ENCODE measurements at regions not wholly inside any gene's neighbourhood (a gene's known extent, or its start where the extent isn't known, plus 50 kb on each side); places are given as distances from the start of the nearest gene placed in this dataset.

GRCh38 chr18:27803957-27804356 is 373.0 kb downstream of the CDH2 start:
- no peak overlapping the region for H3K4me2 ChIP-seq (ENCODE audit: insufficient read depth, low read length, poor library complexity, severe bottlenecking)
- no peak for DNase-seq (ENCODE audit: low spot score)
- no CpG with 5 or more reads among the region's 2 CpGs for WGBS, 2 donors (ENCODE audit: extremely low coverage in 2 of 2, insufficient read length in 2 of 2, insufficient replicate concordance in 1 of 2)

DNA sequence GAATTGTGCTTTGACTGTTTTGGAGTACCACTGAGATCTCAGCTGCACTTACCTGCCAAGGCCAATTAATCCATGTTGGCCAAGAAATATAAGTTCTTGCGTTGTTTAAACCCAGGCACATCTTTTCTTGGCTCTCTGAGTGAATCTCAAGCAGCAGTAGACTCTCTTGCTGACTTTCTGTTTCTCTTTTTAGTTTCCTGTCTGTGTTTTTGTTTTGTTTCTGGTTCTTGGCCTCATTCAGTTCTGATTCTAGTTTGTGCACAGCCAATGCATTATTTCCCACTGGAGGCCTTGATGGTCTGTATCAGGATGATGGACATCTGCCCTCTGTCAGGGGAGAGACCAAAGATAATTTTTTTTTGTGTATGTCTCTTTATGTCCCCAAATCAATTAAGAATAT is 379.4 kb downstream of the CDH2 start:
- Histone ChIP-seq H3K4ac (ENCODE audit: low read length) (no peak overlapping the region), H2AK5ac (ENCODE audit: low read depth, low read length) (no peak overlapping the region), H3K9ac (ENCODE audit: low read depth, low read length, poor library complexity) (no peak overlapping the region), H3K4me1 (ENCODE audit: control insufficient read depth in 2 of 2, insufficient read depth in 1 of 2, low read depth in 1 of 2, low read length in 2 of 2) (peaks cover 2 to 4% of the 10 kb centered on the region in 2 donors), H2BK5ac (ENCODE audit: low read length) (no peak overlapping the region), H3K18ac (ENCODE audit: low read length) (no peak overlapping the region), H4K8ac (ENCODE audit: low read depth, low read length) (no peak overlapping the region), H4K91ac (ENCODE audit: low read depth, low read length, poor library complexity) (no peak overlapping the region), H3K9me3 (replicated peaks in 1 of 2; ENCODE audit: control insufficient read depth in 2 of 2, insufficient read depth in 1 of 2, low read depth in 1 of 2, low read length in 2 of 2) (no peaks in the 10 kb centered on the region), H3K27me3 (ENCODE audit: control insufficient read depth in 3 of 3, insufficient read depth in 3 of 3, low read depth in 1 of 3, low read length in 3 of 3) (no peaks in the 10 kb centered on the region), H3K36me3 (replicated peaks in 1 of 2; ENCODE audit: control insufficient read depth in 2 of 2, insufficient read depth in 2 of 2, low read length in 2 of 2) (no peaks in the 10 kb centered on the region), H3K79me1 (ENCODE audit: low read depth, low read length) (no peaks in the 10 kb centered on the region), H3K23ac (ENCODE audit: low read depth, low read length, poor library complexity) (no peak overlapping the region), H2BK12ac (ENCODE audit: low read length) (no peak overlapping the region), H3K27ac (replicated peaks; ENCODE audit: low read length) (no peak overlapping the region), H2BK15ac (ENCODE audit: low read length) (no peak overlapping the region), H3K4me3 (ENCODE audit: low read length in 2 of 2) (no peak overlapping the region), H2AFZ (ENCODE audit: low read length) (no peak overlapping the region), H2BK120ac (ENCODE audit: low read depth, low read length) (no peak overlapping the region), H3K14ac (ENCODE audit: low read length) (no peak overlapping the region), H3K4me2 (ENCODE audit: insufficient read depth, low read length, poor library complexity, severe bottlenecking) (no peak overlapping the region)
- WGBS, 2 donors (ENCODE audit: extremely low coverage in 2 of 2, insufficient read length in 2 of 2, insufficient replicate concordance in 1 of 2): no CpG with 5 or more reads among the region's 1 CpG
- DNase-seq (ENCODE audit: low spot score): no peak

More at GRCh38 chr18:27803957-27804356, 373.0 kb downstream of the CDH2 start:
- no peak overlapping the region for H3K14ac ChIP-seq (ENCODE audit: low read length)
- no peaks in the 10 kb centered on the region for H3K36me3 ChIP-seq (replicated peaks in 1 of 2; ENCODE audit: control insufficient read depth in 2 of 2, insufficient read depth in 2 of 2, low read length in 2 of 2)
- H3K4me3 ChIP-seq (ENCODE audit: low read length in 2 of 2): no peak overlapping the region
- H4K8ac ChIP-seq (ENCODE audit: low read depth, low read length): no peak overlapping the region
- H2BK120ac ChIP-seq (ENCODE audit: low read depth, low read length): no peak overlapping the region
- no peak overlapping the region for H2BK15ac ChIP-seq (ENCODE audit: low read length)
- no peak overlapping the region for H2BK12ac ChIP-seq (ENCODE audit: low read length)
- no peak overlapping the region for H3K4ac ChIP-seq (ENCODE audit: low read length)
- no peak overlapping the region for H2AK5ac ChIP-seq (ENCODE audit: low read depth, low read length)
- H3K9me3 ChIP-seq (replicated peaks in 1 of 2; ENCODE audit: control insufficient read depth in 2 of 2, insufficient read depth in 1 of 2, low read depth in 1 of 2, low read length in 2 of 2): no peaks in the 10 kb centered on the region
- H3K27ac ChIP-seq (replicated peaks; ENCODE audit: low read length): no peak overlapping the region
- no peaks in the 10 kb centered on the region for H3K27me3 ChIP-seq (ENCODE audit: control insufficient read depth in 3 of 3, insufficient read depth in 3 of 3, low read depth in 1 of 3, low read length in 3 of 3)
- H4K91ac ChIP-seq (ENCODE audit: low read depth, low read length, poor library complexity): no peak overlapping the region
- H3K79me1 ChIP-seq (ENCODE audit: low read depth, low read length): no peaks in the 10 kb centered on the region
- no peaks in the 10 kb centered on the region for H3K4me1 ChIP-seq (ENCODE audit: control insufficient read depth in 2 of 2, insufficient read depth in 1 of 2, low read depth in 1 of 2, low read length in 2 of 2)
- H3K23ac ChIP-seq (ENCODE audit: low read depth, low read length, poor library complexity): no peak overlapping the region
- no peak overlapping the region for H2AFZ ChIP-seq (ENCODE audit: low read length)
- no peak overlapping the region for H2BK5ac ChIP-seq (ENCODE audit: low read length)
- no peak overlapping the region for H3K18ac ChIP-seq (ENCODE audit: low read length)
- no peak overlapping the region for H3K9ac ChIP-seq (ENCODE audit: low read depth, low read length, poor library complexity)

GRCh38 chr18:27794181-27794926 is 382.6 kb downstream of the CDH2 start:
- Histone ChIP-seq H3K27ac (replicated peaks; ENCODE audit: low read length) (no peak overlapping the region), H3K4me1 (ENCODE audit: control insufficient read depth in 2 of 2, insufficient read depth in 1 of 2, low read depth in 1 of 2, low read length in 2 of 2) (peaks cover 2 to 4% of the 10 kb centered on the region in 2 donors), H2BK120ac (ENCODE audit: low read depth, low read length) (no peak overlapping the region), H2BK5ac (ENCODE audit: low read length) (no peak overlapping the region), H2AFZ (ENCODE audit: low read length) (no peak overlapping the region), H2BK12ac (ENCODE audit: low read length) (no peak overlapping the region), H3K14ac (ENCODE audit: low read length) (no peak overlapping the region), H3K79me1 (ENCODE audit: low read depth, low read length) (no peaks in the 10 kb centered on the region), H3K4ac (ENCODE audit: low read length) (no peak overlapping the region), H3K27me3 (ENCODE audit: control insufficient read depth in 3 of 3, insufficient read depth in 3 of 3, low read depth in 1 of 3, low read length in 3 of 3) (no peaks in the 10 kb centered on the region), H4K91ac (ENCODE audit: low read depth, low read length, poor library complexity) (no peak overlapping the region), H3K23ac (ENCODE audit: low read depth, low read length, poor library complexity) (no peak overlapping the region), H2BK15ac (ENCODE audit: low read length) (no peak overlapping the region), H3K9ac (ENCODE audit: low read depth, low read length, poor library complexity) (no peak overlapping the region), H3K9me3 (replicated peaks in 1 of 2; ENCODE audit: control insufficient read depth in 2 of 2, insufficient read depth in 1 of 2, low read depth in 1 of 2, low read length in 2 of 2) (no peaks in the 10 kb centered on the region), H3K36me3 (replicated peaks in 1 of 2; ENCODE audit: control insufficient read depth in 2 of 2, insufficient read depth in 2 of 2, low read length in 2 of 2) (no peaks in the 10 kb centered on the region), H3K4me2 (ENCODE audit: insufficient read depth, low read length, poor library complexity, severe bottlenecking) (no peak overlapping the region), H4K8ac (ENCODE audit: low read depth, low read length) (no peak overlapping the region), H3K18ac (ENCODE audit: low read length) (peak overlapping the region; percentile 54), H3K4me3 (ENCODE audit: low read length in 2 of 2) (no peak overlapping the region), H2AK5ac (ENCODE audit: low read depth, low read length) (no peak overlapping the region)
- DNase-seq (ENCODE audit: low spot score): no peak
- WGBS, 2 donors (ENCODE audit: extremely low coverage in 2 of 2, insufficient read length in 2 of 2, insufficient replicate concordance in 1 of 2): no CpG with 5 or more reads among the region's 2 CpGs

DNA sequence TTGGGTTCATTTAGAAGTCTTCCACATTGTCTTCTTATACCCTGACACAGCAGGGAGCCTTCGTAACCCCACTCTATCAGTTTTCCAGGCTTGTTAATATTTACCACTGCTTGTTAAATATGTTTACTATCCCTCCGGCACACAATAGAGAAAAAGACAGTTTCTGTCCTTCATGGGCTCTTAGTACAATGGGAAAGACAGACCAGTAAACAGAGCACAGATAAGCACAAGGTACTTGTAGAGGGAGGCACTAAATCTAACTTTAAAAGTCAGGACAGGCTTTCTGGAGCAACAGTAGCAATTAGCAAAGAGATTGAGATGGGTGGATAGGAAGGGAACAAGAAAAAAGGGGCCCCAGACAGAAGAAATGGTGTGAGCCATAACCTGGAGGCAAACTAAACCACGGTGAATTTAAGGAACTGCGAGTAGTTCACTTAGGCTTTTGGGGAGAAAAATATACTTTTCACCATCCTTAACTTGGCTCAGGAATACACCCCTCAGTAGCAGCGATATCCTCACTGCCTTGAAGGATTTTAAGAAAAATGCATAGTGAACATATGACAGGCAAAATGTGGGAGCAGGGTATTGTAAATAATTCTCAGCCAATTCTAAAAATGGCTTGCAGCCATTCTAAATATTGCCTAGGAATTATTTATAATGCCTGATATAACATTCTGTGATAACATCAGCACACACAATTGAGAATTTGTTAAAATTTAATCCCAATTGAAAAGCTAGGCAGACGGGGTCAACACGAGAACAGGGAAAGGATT is 383.7 kb downstream of the CDH2 start:
- no peaks in the 10 kb centered on the region for H3K36me3 ChIP-seq (replicated peaks in 1 of 2; ENCODE audit: control insufficient read depth in 2 of 2, insufficient read depth in 2 of 2, low read length in 2 of 2)
- no peak overlapping the region for H2BK120ac ChIP-seq (ENCODE audit: low read depth, low read length)
- no peak overlapping the region for H4K8ac ChIP-seq (ENCODE audit: low read depth, low read length)
- peaks cover 2 to 4% of the 10 kb centered on the region in 2 donors for H3K4me1 ChIP-seq (ENCODE audit: control insufficient read depth in 2 of 2, insufficient read depth in 1 of 2, low read depth in 1 of 2, low read length in 2 of 2)
- H2AFZ ChIP-seq (ENCODE audit: low read length): peak overlapping the region; percentile 18
- H3K27me3 ChIP-seq (ENCODE audit: control insufficient read depth in 3 of 3, insufficient read depth in 3 of 3, low read depth in 1 of 3, low read length in 3 of 3): no peaks in the 10 kb centered on the region
- WGBS, 2 donors (ENCODE audit: extremely low coverage in 2 of 2, insufficient read length in 2 of 2, insufficient replicate concordance in 1 of 2): no CpG with 5 or more reads among the region's 7 CpGs
- no peak overlapping the region for H3K9ac ChIP-seq (ENCODE audit: low read depth, low read length, poor library complexity)
- H3K23ac ChIP-seq (ENCODE audit: low read depth, low read length, poor library complexity): no peak overlapping the region
- H3K4me2 ChIP-seq (ENCODE audit: insufficient read depth, low read length, poor library complexity, severe bottlenecking): no peak overlapping the region
- H3K14ac ChIP-seq (ENCODE audit: low read length): no peak overlapping the region
- no peak for DNase-seq (ENCODE audit: low spot score)
- no peak overlapping the region for H4K91ac ChIP-seq (ENCODE audit: low read depth, low read length, poor library complexity)
- no peak overlapping the region for H2BK12ac ChIP-seq (ENCODE audit: low read length)
- H2AK5ac ChIP-seq (ENCODE audit: low read depth, low read length): no peak overlapping the region
- H3K4me3 ChIP-seq (ENCODE audit: low read length in 2 of 2): no peak overlapping the region
- no peak overlapping the region for H2BK5ac ChIP-seq (ENCODE audit: low read length)
- H3K18ac ChIP-seq (ENCODE audit: low read length): no peak overlapping the region
- H3K4ac ChIP-seq (ENCODE audit: low read length): no peak overlapping the region
- H2BK15ac ChIP-seq (ENCODE audit: low read length): no peak overlapping the region
- H3K27ac ChIP-seq (replicated peaks; ENCODE audit: low read length): no peak overlapping the region
- no peaks in the 10 kb centered on the region for H3K79me1 ChIP-seq (ENCODE audit: low read depth, low read length)
- no peaks in the 10 kb centered on the region for H3K9me3 ChIP-seq (replicated peaks in 1 of 2; ENCODE audit: control insufficient read depth in 2 of 2, insufficient read depth in 1 of 2, low read depth in 1 of 2, low read length in 2 of 2)

Measured in neuronal stem cell (in vitro differentiated cells).